Muscle layer of colon (tissue), 2 donors: ENCODE measurements at regions not wholly inside any gene's neighbourhood (a gene's known extent, or its start where the extent isn't known, plus 50 kb on each side); places are given as distances from the start of the nearest gene placed in this dataset.

Source experiments
- H3K27ac ChIP-seq: one replicate; pipeline ENCODE4 v1.7.0; 2013; ENCODE audit warnings: low read depth, mild to moderate bottlenecking, low read length, moderate library complexity
- H3K27me3 ChIP-seq, 2 donors: one replicate each; pipeline ENCODE4 v1.7.0; 2013; ENCODE audit warnings: low read length in 2 of 2, mild to moderate bottlenecking in 2 of 2; ENCODE audit not compliant: insufficient read depth in 2 of 2, control insufficient read depth in 1 of 2
- H3K36me3 ChIP-seq: one replicate; pipeline ENCODE4 v1.7.0; 2013; ENCODE audit warnings: mild to moderate bottlenecking, low read length; ENCODE audit not compliant: insufficient read depth
- H3K4me1 ChIP-seq: one replicate; pipeline ENCODE4 v1.7.0; 2013; ENCODE audit warnings: mild to moderate bottlenecking, low read length; ENCODE audit not compliant: insufficient read depth
- H3K4me3 ChIP-seq, 2 donors: one replicate each; pipeline ENCODE4 v1.7.0; 2013; ENCODE audit warnings: low read length in 2 of 2, low read depth in 1 of 2, mild to moderate bottlenecking in 1 of 2, moderate library complexity in 1 of 2
- H3K9ac ChIP-seq: one replicate; pipeline ENCODE4 v1.7.0; 2013; ENCODE audit warnings: low read length
- H3K9me3 ChIP-seq: one replicate; pipeline ENCODE4 v1.7.0; 2013; ENCODE audit warnings: mild to moderate bottlenecking, low read length
- donor health status: abdominal sarcoma.
- donor health status: Adenocarcinoma of cecum.

DNA sequence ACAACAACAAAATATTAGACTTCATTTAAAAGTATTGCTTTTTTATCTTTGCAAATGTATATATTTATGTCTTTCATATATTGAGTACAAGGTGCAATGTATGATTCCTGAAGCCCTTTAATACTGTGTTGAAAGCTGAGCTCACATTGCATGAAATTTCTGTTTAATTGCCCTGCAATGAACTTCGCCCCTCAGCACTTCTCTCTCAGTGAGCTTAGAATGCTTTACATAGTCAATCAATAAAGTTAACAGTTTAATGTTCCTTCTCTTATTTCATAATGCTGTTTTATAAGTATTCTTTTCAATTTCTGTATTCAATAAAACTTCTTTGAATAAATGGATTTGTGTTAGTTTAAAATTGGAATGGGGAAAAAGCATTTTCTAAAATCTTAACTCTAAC is 607.1 kb downstream of the SOX5 start:
- H3K27ac ChIP-seq: no peak overlapping the region

GRCh38 chr12:23349564-23349963 is 599.9 kb downstream of the SOX5 start:
- Histone ChIP-seq H3K36me3 (no peaks in the 10 kb centered on the region), H3K4me1 (no peaks in the 10 kb centered on the region), H3K9ac (no peak overlapping the region), H3K27ac (no peak overlapping the region), H3K9me3 (no peaks in the 10 kb centered on the region), H3K27me3 (no peaks in the 10 kb centered on the region), H3K4me3 (no peak overlapping the region)

More for the DNA sequence above, 607.1 kb downstream of the SOX5 start:
- Histone ChIP-seq H3K4me3 (no peak overlapping the region), H3K9me3 (no peaks in the 10 kb centered on the region), H3K36me3 (no peaks in the 10 kb centered on the region), H3K9ac (no peak overlapping the region), H3K27me3 (no peaks in the 10 kb centered on the region), H3K4me1 (no peaks in the 10 kb centered on the region)

DNA sequence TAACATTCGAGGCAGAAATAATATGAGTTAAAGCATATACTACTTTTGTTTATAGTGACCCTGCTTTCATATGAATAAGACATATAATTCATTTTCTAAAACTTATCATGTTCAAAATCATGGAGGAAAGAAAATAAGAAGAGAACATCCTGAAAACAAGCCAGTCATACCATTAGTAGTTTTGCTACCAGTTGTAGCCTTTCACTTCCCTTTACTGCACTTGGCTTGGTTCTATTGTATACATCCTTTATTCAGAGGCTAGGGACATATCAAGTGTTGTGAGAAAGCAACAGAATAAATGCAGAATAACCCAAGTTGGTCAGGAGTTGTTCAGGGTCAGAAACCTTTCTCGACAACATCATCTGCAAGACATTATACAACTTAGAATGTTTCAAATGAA is 598.7 kb downstream of the SOX5 start:
- no peak overlapping the region for H3K9ac ChIP-seq
- H3K4me1 ChIP-seq: no peaks in the 10 kb centered on the region
- H3K36me3 ChIP-seq: no peaks in the 10 kb centered on the region
- no peak overlapping the region for H3K27ac ChIP-seq
- no peaks in the 10 kb centered on the region for H3K9me3 ChIP-seq
- H3K4me3 ChIP-seq: no peak overlapping the region
- no peaks in the 10 kb centered on the region for H3K27me3 ChIP-seq

- no peaks in the 10 kb centered on the region for H3K9me3 ChIP-seq
- H3K27me3 ChIP-seq: no peaks in the 10 kb centered on the region
- no peak overlapping the region for H3K4me3 ChIP-seq
- H3K4me1 ChIP-seq: no peaks in the 10 kb centered on the region
- no peak overlapping the region for H3K9ac ChIP-seq
- no peak overlapping the region for H3K27ac ChIP-seq
- H3K36me3 ChIP-seq: no peaks in the 10 kb centered on the region
These were observed 596.8 kb downstream of the SOX5 start for GRCh38 chr12:23352670-23353069.

DNA sequence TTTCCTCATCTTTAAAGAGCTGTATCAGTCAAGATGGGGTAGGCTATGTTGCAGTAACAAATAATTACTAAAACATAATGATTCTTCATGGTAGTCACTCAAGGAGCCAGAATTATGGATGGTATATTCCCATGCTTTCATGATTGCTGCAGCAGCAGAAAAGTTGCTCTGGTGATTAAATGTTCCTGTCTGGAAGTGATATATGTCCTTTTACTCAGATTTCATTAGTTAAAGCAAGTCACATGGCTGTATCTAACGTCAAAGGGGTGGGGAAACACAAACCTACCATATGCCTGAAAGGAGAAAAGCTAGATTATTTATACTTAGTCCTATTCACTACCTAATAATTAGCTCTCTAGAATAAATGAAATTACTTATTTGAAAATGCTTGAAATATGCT is 594.7 kb downstream of the SOX5 start:
- Histone ChIP-seq H3K27ac (no peak overlapping the region), H3K27me3 (no peaks in the 10 kb centered on the region), H3K4me1 (no peaks in the 10 kb centered on the region), H3K4me3 (no peak overlapping the region), H3K9ac (no peak overlapping the region), H3K36me3 (no peaks in the 10 kb centered on the region), H3K9me3 (no peaks in the 10 kb centered on the region)

DNA sequence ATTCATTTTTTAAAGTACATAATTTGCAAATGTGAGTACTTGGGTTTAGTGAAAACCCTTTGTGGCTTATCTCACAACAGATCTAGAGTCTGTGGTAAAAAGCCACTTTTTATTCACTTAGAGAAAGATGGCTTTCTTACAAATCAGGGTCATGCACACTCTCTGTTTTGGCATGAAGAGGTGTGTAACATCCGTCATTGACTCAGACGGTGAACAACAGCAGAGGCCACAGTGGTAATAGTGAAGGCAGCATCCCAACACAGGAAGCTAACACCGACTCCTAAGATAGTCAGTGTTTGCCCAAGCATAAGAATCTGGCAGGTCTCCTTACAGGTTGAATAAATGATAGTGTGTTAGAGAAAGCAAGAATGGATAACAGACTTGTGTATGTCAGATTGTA is 593.0 kb downstream of the SOX5 start:
- H3K9ac ChIP-seq: no peak overlapping the region
- no peaks in the 10 kb centered on the region for H3K9me3 ChIP-seq
- H3K27ac ChIP-seq: no peak overlapping the region
- H3K4me1 ChIP-seq: no peaks in the 10 kb centered on the region
- no peak overlapping the region for H3K4me3 ChIP-seq
- H3K36me3 ChIP-seq: no peaks in the 10 kb centered on the region
- no peaks in the 10 kb centered on the region for H3K27me3 ChIP-seq

DNA sequence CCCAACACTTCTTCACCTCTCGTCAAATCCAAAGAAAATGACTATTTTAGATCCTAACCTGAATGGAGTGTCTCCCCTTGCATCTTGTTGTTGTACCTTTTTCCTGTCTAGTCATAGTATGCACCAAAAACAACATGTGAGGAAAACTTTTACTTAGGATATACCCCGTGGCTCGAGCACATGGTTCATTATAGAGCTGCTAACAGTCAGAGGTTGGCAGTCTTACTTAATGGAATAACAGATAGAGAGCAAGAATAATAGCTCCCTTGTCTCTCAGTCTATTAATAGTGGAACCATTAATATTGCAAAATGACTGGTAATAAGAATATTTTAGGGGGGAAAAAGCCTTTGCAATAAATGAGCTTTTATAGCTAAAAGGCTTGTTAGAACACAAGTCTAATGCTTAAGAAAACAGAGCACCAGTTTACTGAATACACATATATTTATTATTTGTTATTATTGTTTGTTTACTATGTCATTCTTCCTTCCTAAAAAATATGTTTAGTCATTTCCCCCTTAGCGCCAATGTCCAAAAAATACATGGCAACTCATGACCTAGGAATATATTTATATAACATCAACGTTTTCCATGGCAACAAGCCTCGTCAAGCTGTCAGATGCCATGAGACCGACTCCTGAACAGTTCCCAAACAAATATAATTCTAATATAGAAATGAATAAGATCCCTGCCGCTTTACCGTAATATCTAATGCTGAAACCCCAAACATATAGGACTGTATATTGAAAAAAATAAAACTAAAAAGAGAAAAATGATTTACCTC is 592.4 kb downstream of the SOX5 start:
- H3K9ac ChIP-seq: no peak overlapping the region
- H3K4me1 ChIP-seq: no peaks in the 10 kb centered on the region
- H3K4me3 ChIP-seq: no peak overlapping the region
- no peak overlapping the region for H3K27ac ChIP-seq
- H3K36me3 ChIP-seq: no peaks in the 10 kb centered on the region
- H3K27me3 ChIP-seq: no peaks in the 10 kb centered on the region
- H3K9me3 ChIP-seq: no peaks in the 10 kb centered on the region

GRCh38 chr12:23359975-23360701 is 589.3 kb downstream of the SOX5 start:
- Histone ChIP-seq H3K9ac (no peak overlapping the region), H3K4me1 (no peaks in the 10 kb centered on the region), H3K27ac (no peak overlapping the region), H3K9me3 (no peaks in the 10 kb centered on the region), H3K4me3 (no peak overlapping the region), H3K27me3 (no peaks in the 10 kb centered on the region), H3K36me3 (no peaks in the 10 kb centered on the region)

DNA sequence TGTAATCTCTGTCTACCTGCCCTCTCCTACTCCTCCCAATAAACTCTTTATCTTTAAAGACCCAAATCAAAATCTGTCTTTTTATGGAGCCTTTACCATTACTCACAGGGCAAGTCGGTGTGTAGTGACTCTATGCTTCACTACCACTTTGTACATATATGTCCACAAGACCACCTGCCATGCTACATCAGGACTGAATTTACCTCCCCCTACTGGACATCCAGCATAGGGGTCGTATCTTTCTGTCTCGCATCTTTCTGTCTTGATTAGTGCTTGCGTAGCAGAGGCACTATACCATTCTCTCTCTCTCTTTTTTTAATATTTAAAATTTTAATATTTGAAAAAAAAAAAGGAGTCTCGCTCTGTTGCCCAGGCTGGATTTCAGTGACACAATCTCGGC is 587.5 kb downstream of the SOX5 start:
- Histone ChIP-seq H3K36me3 (no peaks in the 10 kb centered on the region), H3K9ac (no peak overlapping the region), H3K4me3 (no peak overlapping the region), H3K27me3 (no peaks in the 10 kb centered on the region), H3K4me1 (no peaks in the 10 kb centered on the region), H3K9me3 (no peaks in the 10 kb centered on the region), H3K27ac (no peak overlapping the region)

- Histone ChIP-seq H3K9ac (no peak overlapping the region), H3K27ac (no peak overlapping the region), H3K27me3 (no peaks in the 10 kb centered on the region), H3K4me1 (no peaks in the 10 kb centered on the region), H3K9me3 (no peaks in the 10 kb centered on the region), H3K4me3 (no peak overlapping the region), H3K36me3 (no peaks in the 10 kb centered on the region)
These were observed 580.9 kb downstream of the SOX5 start for GRCh38 chr12:23368590-23368989.

- H3K4me3 ChIP-seq: no peak overlapping the region
- peaks cover 6% of the 10 kb centered on the region for H3K9me3 ChIP-seq
- H3K9ac ChIP-seq: no peak overlapping the region
- no peaks in the 10 kb centered on the region for H3K36me3 ChIP-seq
- no peaks in the 10 kb centered on the region for H3K4me1 ChIP-seq
- H3K27ac ChIP-seq: no peak overlapping the region
- H3K27me3 ChIP-seq: no peaks in the 10 kb centered on the region
These were observed 573.8 kb downstream of the SOX5 start for GRCh38 chr12:23375621-23376020.

DNA sequence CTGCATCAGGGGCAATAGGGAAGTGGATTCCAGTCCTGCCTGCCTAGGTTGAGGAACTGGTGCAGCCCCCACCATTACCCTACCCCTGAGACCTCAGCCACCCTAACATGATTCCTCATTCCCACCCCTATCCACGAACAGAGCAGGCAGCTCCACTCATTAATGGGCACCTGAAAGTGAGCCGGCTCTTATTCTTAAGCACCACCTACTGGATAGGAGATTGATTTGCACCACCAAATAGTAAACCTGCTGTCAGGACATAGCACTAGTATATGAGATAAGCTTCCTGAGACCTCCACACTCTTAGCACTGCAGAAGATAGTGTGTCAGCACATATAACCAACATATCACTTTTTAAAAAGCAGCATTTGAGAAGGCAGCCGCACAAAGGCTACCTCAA is 573.2 kb downstream of the SOX5 start:
- Histone ChIP-seq H3K27ac (no peak overlapping the region), H3K27me3 (no peaks in the 10 kb centered on the region), H3K36me3 (no peaks in the 10 kb centered on the region), H3K4me3 (no peak overlapping the region), H3K9me3 (peaks cover 6% of the 10 kb centered on the region), H3K4me1 (no peaks in the 10 kb centered on the region), H3K9ac (no peak overlapping the region)
